K562 (cell line): ENCODE measurements at regions not wholly inside any gene's neighbourhood (a gene's known extent, or its start where the extent isn't known, plus 50 kb on each side); places are given as distances from the start of the nearest gene placed in this dataset.

ENCODE experiments used
- ATAC-seq: fragments of 200-7000 bp; cut with Tn5 transposase; 3 replicates; pipeline ENCODE4 v1.9.1; 2020; ENCODE audit warnings: moderate library complexity
- BruUV-seq: library from RNA; stranded (reverse); fragments of 400-500 nt; replicated peaks from 2 replicates; lab custom pipeline; 2021; lab: Mats Ljungman, UMichigan
- CTCF ChIA-PET: fragments of 300-600 bp; formaldehyde crosslinking; extraction: SDS; loops from one replicate; lab custom pipeline; 2021; ENCODE audit warnings: low intra/inter-chr PET ratio; lab: Yijun Ruan, JAX
- POLR2A ChIA-PET: fragments of 300-600, 350-650 bp; sonication (Branson Sonifier 250); formaldehyde crosslinking; extraction: SDS; loops from one replicate; lab custom pipeline; 2021; ENCODE audit warnings: antibody characterized with exemption, inconsistent platforms; lab: Yijun Ruan, JAX
- DNase-seq, 4 experiments: peaks; one replicate each; pipeline versions ENCODE4 v3.0.0 to v3.0.0-alpha.2; 2011 to 2018; ENCODE audit warnings: low spot score in 3 of 4, mixed read lengths in 3 of 4; ENCODE audit errors: extremely low read depth in 1 of 4
- FAIRE-seq: peaks from 2 replicates; lab custom pipeline; 2011; peaks lifted over from hg19 to GRCh38; lab: Jason Lieb, UNC
- H2AFZ ChIP-seq: 2 replicates; pipeline ENCODE4 v1.6.0; 2011; ENCODE audit warnings: low read depth, low read length, control low read depth, inconsistent platforms
- H3K27ac ChIP-seq: fragments of 200-600 bp; 3 replicates; pipeline ENCODE4 v1.8.0; 2011; ENCODE audit warnings: low read depth, mild to moderate bottlenecking, control low read depth, inconsistent platforms, low read length, moderate library complexity, mixed read lengths; ENCODE audit errors: extremely low read depth
- H3K27me3 ChIP-seq, 2 experiments: fragments of 300-600 bp in 1 of 2; 2 replicates in 1 of 2; 3 replicates in 1 of 2; pipeline versions ENCODE4 v1.6.0 to v1.8.0; 2011; ENCODE audit warnings: inconsistent platforms in 2 of 2, low read length in 2 of 2, mild to moderate bottlenecking in 1 of 2, mixed read lengths in 1 of 2, moderate library complexity in 1 of 2; ENCODE audit not compliant: control insufficient read depth in 2 of 2, insufficient read depth in 2 of 2
- H3K36me3 ChIP-seq: fragments of 300-600 bp; 3 replicates; pipeline ENCODE4 v1.8.0; 2011; ENCODE audit warnings: mild to moderate bottlenecking, low read length, inconsistent platforms; ENCODE audit not compliant: control insufficient read depth, insufficient read depth
- H3K4me1 ChIP-seq, 2 experiments: fragments of 200-600 bp in 1 of 2; replicated peaks in 1 of 2; 2 replicates in 1 of 2; 3 replicates in 1 of 2; pipeline versions ENCODE4 v1.5.1 to v1.8.0; 2011; ENCODE audit warnings: inconsistent platforms in 2 of 2, low read length in 2 of 2, mild to moderate bottlenecking in 1 of 2, mixed read lengths in 1 of 2, moderate library complexity in 1 of 2; ENCODE audit not compliant: control insufficient read depth in 2 of 2, insufficient read depth in 2 of 2
- H3K4me2 ChIP-seq: 2 replicates; pipeline ENCODE4 v1.6.1; 2011; ENCODE audit warnings: low read length, control low read depth, inconsistent platforms, mixed read lengths; ENCODE audit not compliant: insufficient read depth
- H3K4me3 ChIP-seq: fragments of 200-600 bp; sonication (generic), shearing (Covaris generic); 2 replicates; pipeline ENCODE4 v1.5.1; 2016; ENCODE audit warnings: control low read depth, inconsistent platforms
- H3K79me2 ChIP-seq: fragments of 200-600 bp; 3 replicates; pipeline ENCODE4 v1.8.0; 2011; ENCODE audit warnings: low read length, inconsistent platforms; ENCODE audit not compliant: control insufficient read depth, insufficient read depth
- H3K9ac ChIP-seq, 2 experiments: 2 replicates each; pipeline versions ENCODE4 v1.6.0 to v1.6.1; 2011; ENCODE audit warnings: low read depth in 2 of 2, low read length in 2 of 2, control low read depth in 1 of 2, inconsistent platforms in 1 of 2, mild to moderate bottlenecking in 1 of 2, mixed read lengths in 1 of 2; ENCODE audit not compliant: insufficient read depth in 1 of 2
- H3K9me1 ChIP-seq: one replicate; pipeline ENCODE4 v1.6.0; 2011; ENCODE audit warnings: inconsistent platforms, mild to moderate bottlenecking, low read length, moderate library complexity; ENCODE audit not compliant: control insufficient read depth, insufficient read depth
- H3K9me3 ChIP-seq: replicated peaks from 2 replicates; pipeline ENCODE4 v1.5.1; 2011; ENCODE audit warnings: low read depth, low read length, inconsistent platforms; ENCODE audit not compliant: control insufficient read depth, insufficient read depth
- H4K20me1 ChIP-seq: replicated peaks from 2 replicates; pipeline ENCODE4 v1.6.1; 2011; ENCODE audit warnings: low read length, inconsistent platforms, mixed read lengths; ENCODE audit not compliant: control insufficient read depth, insufficient read depth
- CEBPZ ChIP-seq: fragments of 150-350 bp; IDR thresholded peaks from 2 replicates; pipeline ENCODE4 v1.6.1; 2014; ENCODE audit warnings: low read depth, mild to moderate bottlenecking, low read length, borderline replicate concordance
- FOXJ2 ChIP-seq: fragments of 200-800 bp; sonication (Bioruptor generic); IDR thresholded peaks from 2 replicates; pipeline ENCODE4 v1.6.1; 2016; ENCODE audit warnings: missing genetic modification characterization, missing compliant biosample characterization
- HEY1 ChIP-seq: fragments of 250-450 bp; sonication (Bioruptor Pico); IDR thresholded peaks from 2 replicates; pipeline ENCODE4 v1.5.0; 2020; ENCODE audit warnings: mild to moderate bottlenecking, moderate library complexity, borderline replicate concordance
- IRF9 ChIP-seq: fragments of 450-650 bp; IDR thresholded peaks from 2 replicates; pipeline ENCODE4 v1.6.1; 2016; ENCODE audit warnings: missing biosample characterization, missing genetic modification characterization
- MLLT1 ChIP-seq, 2 experiments: fragments of 450-650 bp; IDR thresholded peaks; 2 replicates each; pipeline ENCODE4 v1.6.1; 2016
- NONO ChIP-seq, 2 experiments: fragments of 200-400 bp in 1 of 2; fragments of 450-650 bp in 1 of 2; formaldehyde crosslinking in 1 of 2; IDR thresholded peaks; 2 replicates each; pipeline ENCODE4 v1.6.1; 2017; ENCODE audit warnings: low read depth in 2 of 2, mild to moderate bottlenecking in 2 of 2, moderate library complexity in 2 of 2, low read length in 1 of 2
- NR2C1 ChIP-seq, 2 experiments: fragments of 450-650 bp; IDR thresholded peaks; 2 replicates each; pipeline ENCODE4 v1.6.1; 2017; ENCODE audit warnings: mild to moderate bottlenecking in 2 of 2, antibody characterized with exemption in 1 of 2, inconsistent platforms in 1 of 2, missing compliant biosample characterization in 1 of 2, missing genetic modification characterization in 1 of 2
- RBFOX2 ChIP-seq: fragments of 200-400 bp; formaldehyde crosslinking; IDR thresholded peaks from 2 replicates; pipeline ENCODE4 v1.6.1; 2017; ENCODE audit warnings: low read depth, mild to moderate bottlenecking, low read length, moderate library complexity
- SMARCC2 ChIP-seq: fragments of 450-650 bp; IDR thresholded peaks from 2 replicates; pipeline ENCODE4 v1.6.1; 2017; ENCODE audit warnings: antibody characterized with exemption, moderate library complexity, mild to moderate bottlenecking, low read depth
- SPI1 ChIP-seq: IDR thresholded peaks from 2 replicates; pipeline ENCODE4 v1.6.1; 2011; ENCODE audit warnings: low read depth, low read length, control low read depth, borderline replicate concordance
- ZNF324 ChIP-seq: fragments of 250-450 bp; sonication (Bioruptor Pico); IDR thresholded peaks from 2 replicates; pipeline ENCODE4 v1.4.0; 2020; ENCODE audit warnings: mild to moderate bottlenecking
- ZNF57 ChIP-seq: fragments of 450-650 bp; formaldehyde crosslinking; IDR thresholded peaks from 2 replicates; pipeline ENCODE4 v1.4.0; 2020; ENCODE audit warnings: mild to moderate bottlenecking, moderate library complexity
- ZNF764 ChIP-seq: fragments of 250-450 bp; sonication (Bioruptor Pico); IDR thresholded peaks from 2 replicates; pipeline ENCODE4 v1.4.0; 2020; ENCODE audit warnings: low read depth, mild to moderate bottlenecking, moderate library complexity
- ZSCAN29 ChIP-seq: fragments of 450-650 bp; IDR thresholded peaks from 2 replicates; pipeline ENCODE4 v1.6.1; 2017
- WGBS: fragments of 100-300 bp; shearing (Covaris generic); methylation state at CpG from one replicate; pipeline ENCODE4 v1.1.6; 2016; ENCODE audit warnings: low coverage, mixed read lengths; ENCODE audit not compliant: insufficient coverage; ENCODE audit errors: missing lambda C conversion rate; 5-methylcytosine and 5-hydroxymethylcytosine counted together
- in situ Hi-C: fragments of 300-500 bp; cut with MboI; formaldehyde crosslinking; loops from 4 replicates; pipeline ENCODE4 v1.15.0; 2018; ENCODE audit warnings: inconsistent platforms, mixed read lengths
- intact Hi-C: fragments of 100-400 bp; cut with micrococcal nuclease; formaldehyde crosslinking; loops from 2 replicates; pipeline ENCODE4 v1.14.2; 2022
- TF ChIP-seq, protein P1 (sequence below): fragments of 250-450 bp; sonication (Bioruptor Pico); IDR thresholded peaks from 2 replicates; pipeline ENCODE4 v1.5.0; 2020; ENCODE audit warnings: mild to moderate bottlenecking, borderline replicate concordance

- Histone ChIP-seq H3K4me1 (no peaks in the 10 kb centered on the region), H3K4me3 (no peak overlapping the region), H3K9me3 (no peaks in the 10 kb centered on the region), H4K20me1 (no peaks in the 10 kb centered on the region; the same call in 1 of the 2 replicates), H2AFZ (no peak overlapping the region), H3K9me1 (no peaks in the 10 kb centered on the region), H3K79me2 (no peaks in the 10 kb centered on the region), H3K27me3 (peaks cover 4 to 9% of the 10 kb centered on the region in 2 experiments; a peak in 3 of 5 replicates), H3K27ac (no peak overlapping the region), H3K9ac (no peak overlapping the region), H3K36me3 (no peaks in the 10 kb centered on the region), H3K4me2 (no peak overlapping the region)
- FAIRE-seq (no peak), DNase-seq (no peak), ATAC-seq (no peak)
- intact Hi-C loops: no loop called here
- WGBS: under 1% methylated on average over 5 of the region's 5 CpGs
- no TSS peak for BruUV-seq
- in situ Hi-C loops: no loop called here
- ChIA-PET CTCF (no interaction called here), POLR2A (interaction anchor here (0.6 kb wide), 1 partner anchor 101 kb away, joined by 4 read pairs; no protein-coding TSS in a partner anchor)
- TF ChIP-seq ZNF324 (CRISPR knock-in tag): no peak
- no peak for TF ChIP-seq ZNF57 (CRISPR knock-in tag)
- TF ChIP-seq CEBPZ: no peak
- no peak for TF ChIP-seq RBFOX2
- no peak for TF ChIP-seq SPI1
- TF ChIP-seq ZSCAN29: no peak
- TF ChIP-seq, protein P1, sequence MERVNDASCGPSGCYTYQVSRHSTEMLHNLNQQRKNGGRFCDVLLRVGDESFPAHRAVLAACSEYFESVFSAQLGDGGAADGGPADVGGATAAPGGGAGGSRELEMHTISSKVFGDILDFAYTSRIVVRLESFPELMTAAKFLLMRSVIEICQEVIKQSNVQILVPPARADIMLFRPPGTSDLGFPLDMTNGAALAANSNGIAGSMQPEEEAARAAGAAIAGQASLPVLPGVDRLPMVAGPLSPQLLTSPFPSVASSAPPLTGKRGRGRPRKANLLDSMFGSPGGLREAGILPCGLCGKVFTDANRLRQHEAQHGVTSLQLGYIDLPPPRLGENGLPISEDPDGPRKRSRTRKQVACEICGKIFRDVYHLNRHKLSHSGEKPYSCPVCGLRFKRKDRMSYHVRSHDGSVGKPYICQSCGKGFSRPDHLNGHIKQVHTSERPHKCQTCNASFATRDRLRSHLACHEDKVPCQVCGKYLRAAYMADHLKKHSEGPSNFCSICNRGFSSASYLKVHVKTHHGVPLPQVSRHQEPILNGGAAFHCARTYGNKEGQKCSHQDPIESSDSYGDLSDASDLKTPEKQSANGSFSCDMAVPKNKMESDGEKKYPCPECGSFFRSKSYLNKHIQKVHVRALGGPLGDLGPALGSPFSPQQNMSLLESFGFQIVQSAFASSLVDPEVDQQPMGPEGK (CRISPR knock-in tag): no peak
- TF ChIP-seq HEY1 (CRISPR knock-in tag): no peak
- no peak for TF ChIP-seq NONO (IDR thresholded peaks at IDR 0.05; ENCODE audit: low read depth in 2 of 2, low read length in 1 of 2)
- no peak for TF ChIP-seq FOXJ2 (tag)
- no peak for TF ChIP-seq IRF9
- no peak for TF ChIP-seq SMARCC2
- TF ChIP-seq NR2C1 (IDR thresholded peaks at IDR 0.05): no peak
- no peak for TF ChIP-seq NR2C1 (tag; IDR thresholded peaks at IDR 0.05)
- no peak for TF ChIP-seq ZNF764 (CRISPR knock-in tag)
- no peak for TF ChIP-seq MLLT1 (IDR thresholded peaks at IDR 0.05)
Observed at GRCh38 chr1:147811273-147811672, 50.9 kb upstream of the GJA5 start.
